ENCODE measurements at regions not wholly inside any gene's neighbourhood (a gene's known extent, or its start where the extent isn't known, plus 50 kb on each side); places are given as distances from the start of the nearest gene placed in this dataset.

- TF ChIP-seq CTCF (IDR thresholded peaks at IDR 0.05) (no peak), RAD21 (IDR thresholded peaks at IDR 0.05; ENCODE audit: low read length) (no peak), REST (IDR thresholded peaks at IDR 0.05; ENCODE audit: low read depth, low read length) (no peak), SMC3 (IDR thresholded peaks at IDR 0.05; ENCODE audit: low read depth, low read length) (no peak), POLR2AphosphoS5 (IDR thresholded peaks at IDR 0.05; ENCODE audit: low read depth, low read length) (no peak), EP300 (IDR thresholded peaks at IDR 0.05; ENCODE audit: borderline replicate concordance in 1 of 2, low read depth in 1 of 2, low read length in 1 of 2) (no peak), TAF1 (IDR thresholded peaks at IDR 0.05; ENCODE audit: borderline replicate concordance, low read depth, low read length) (no peak), GATA2 (CRISPR knock-in tag; IDR thresholded peaks at IDR 0.05) (no peak), YY1 (IDR thresholded peaks at IDR 0.05; ENCODE audit: low read depth) (no peak), PBX3 (IDR thresholded peaks at IDR 0.05) (no peak), MEF2A (IDR thresholded peaks at IDR 0.05; ENCODE audit: borderline replicate concordance, low read depth) (no peak), SIN3A (IDR thresholded peaks at IDR 0.05; ENCODE audit: borderline replicate concordance, low read depth, low read length) (no peak)
Observed at GRCh38 chr14:101250336-101250947, 310.9 kb upstream of the DIO3 start.

All from SK-N-SH (cell line).